Neuronal stem cell (in vitro differentiated cells): ENCODE measurements at regions not wholly inside any gene's neighbourhood (a gene's known extent, or its start where the extent isn't known, plus 50 kb on each side); places are given as distances from the start of the nearest gene placed in this dataset.

ENCODE experiments used
- DNase-seq: peaks from one replicate; pipeline ENCODE4 v3.0.0-alpha.2; 2013; ENCODE audit warnings: low spot score
- H2AFZ ChIP-seq: one replicate; pipeline ENCODE4 v1.6.1; 2013; ENCODE audit warnings: mild to moderate bottlenecking, low read length, inconsistent platforms
- H2AK5ac ChIP-seq: 2 replicates; pipeline ENCODE4 v1.6.1; 2013; ENCODE audit warnings: low read depth, mild to moderate bottlenecking, inconsistent platforms, low read length, moderate library complexity, mixed read lengths
- H2BK120ac ChIP-seq: 2 replicates; pipeline ENCODE4 v1.6.1; 2013; ENCODE audit warnings: low read depth, mild to moderate bottlenecking, inconsistent platforms, low read length, moderate library complexity, mixed read lengths
- H2BK12ac ChIP-seq: one replicate; pipeline ENCODE4 v1.6.1; 2013; ENCODE audit warnings: low read length, inconsistent platforms
- H2BK15ac ChIP-seq: 2 replicates; pipeline ENCODE4 v1.6.1; 2013; ENCODE audit warnings: mild to moderate bottlenecking, low read length, inconsistent platforms, mixed read lengths
- H2BK5ac ChIP-seq: one replicate; pipeline ENCODE4 v1.6.1; 2013; ENCODE audit warnings: inconsistent platforms, mild to moderate bottlenecking, low read length, moderate library complexity
- H3K14ac ChIP-seq: one replicate; pipeline ENCODE4 v1.6.1; 2013; ENCODE audit warnings: low read length, inconsistent platforms
- H3K18ac ChIP-seq: 2 replicates; pipeline ENCODE4 v1.6.1; 2013; ENCODE audit warnings: low read length, inconsistent platforms
- H3K23ac ChIP-seq: 2 replicates; pipeline ENCODE4 v1.6.1; 2013; ENCODE audit warnings: low read depth, mild to moderate bottlenecking, mixed read lengths, low read length, inconsistent platforms; ENCODE audit not compliant: poor library complexity
- H3K27ac ChIP-seq: replicated peaks from 3 replicates; pipeline ENCODE4 v1.5.1; 2013; ENCODE audit warnings: low read length, inconsistent platforms
- H3K27me3 ChIP-seq, 3 experiments: 2 replicates each; pipeline ENCODE4 v1.6.1; 2013; ENCODE audit warnings: low read length in 3 of 3, mild to moderate bottlenecking in 2 of 3, inconsistent platforms in 1 of 3, low read depth in 1 of 3, mixed read lengths in 1 of 3, moderate library complexity in 1 of 3; ENCODE audit not compliant: control insufficient read depth in 3 of 3, insufficient read depth in 3 of 3
- H3K36me3 ChIP-seq, 2 donors: replicated peaks in 1 of 2; 2 replicates each; pipeline ENCODE4 v1.6.1; 2013; ENCODE audit warnings: low read length in 2 of 2; ENCODE audit not compliant: control insufficient read depth in 2 of 2, insufficient read depth in 2 of 2
- H3K4ac ChIP-seq: 2 replicates; pipeline ENCODE4 v1.6.1; 2013; ENCODE audit warnings: inconsistent platforms, mild to moderate bottlenecking, low read length, moderate library complexity
- H3K4me1 ChIP-seq, 2 donors: 1 replicate in 1 of 2; 2 replicates in 1 of 2; pipeline ENCODE4 v1.6.1; 2013; ENCODE audit warnings: low read length in 2 of 2, low read depth in 1 of 2; ENCODE audit not compliant: control insufficient read depth in 2 of 2, insufficient read depth in 1 of 2
- H3K4me2 ChIP-seq: one replicate; pipeline ENCODE4 v1.6.1; 2013; ENCODE audit warnings: mild to moderate bottlenecking, low read length, inconsistent platforms; ENCODE audit not compliant: insufficient read depth, poor library complexity, severe bottlenecking
- H3K4me3 ChIP-seq, 2 donors: 2 replicates each; pipeline ENCODE4 v1.5.1; 2013; ENCODE audit warnings: low read length in 2 of 2, mild to moderate bottlenecking in 2 of 2, inconsistent platforms in 1 of 2, moderate library complexity in 1 of 2
- H3K79me1 ChIP-seq: one replicate; pipeline ENCODE4 v1.6.1; 2013; ENCODE audit warnings: low read depth, mild to moderate bottlenecking, inconsistent platforms, low read length, moderate library complexity
- H3K9ac ChIP-seq: one replicate; pipeline ENCODE4 v1.6.1; 2013; ENCODE audit warnings: mild to moderate bottlenecking, low read depth, low read length, inconsistent platforms; ENCODE audit not compliant: poor library complexity
- H3K9me3 ChIP-seq, 2 donors: replicated peaks in 1 of 2; 2 replicates each; pipeline versions ENCODE3 to v1.6.1; 2013; ENCODE audit warnings: low read length in 2 of 2, mild to moderate bottlenecking in 2 of 2, inconsistent platforms in 1 of 2, low read depth in 1 of 2, mixed read lengths in 1 of 2, moderate library complexity in 1 of 2; ENCODE audit not compliant: control insufficient read depth in 2 of 2, insufficient read depth in 1 of 2
- H4K8ac ChIP-seq: one replicate; pipeline ENCODE4 v1.6.1; 2013; ENCODE audit warnings: low read depth, mild to moderate bottlenecking, inconsistent platforms, low read length, moderate library complexity
- H4K91ac ChIP-seq: one replicate; pipeline ENCODE4 v1.6.1; 2013; ENCODE audit warnings: low read length, low read depth, mild to moderate bottlenecking, inconsistent platforms; ENCODE audit not compliant: poor library complexity
- WGBS, 2 donors: extraction: QIAGEN DNeasy Blood & Tissue Kit; methylation state at CpG; one replicate each; pipeline ENCODE4 v1.1.7; 2013; ENCODE audit warnings: missing lambda C conversion rate in 2 of 2, mixed read lengths in 1 of 2; ENCODE audit not compliant: insufficient read length in 2 of 2, insufficient replicate concordance in 1 of 2; ENCODE audit errors: extremely low coverage in 2 of 2; 5-methylcytosine and 5-hydroxymethylcytosine counted together

- H3K23ac ChIP-seq, result no peak overlapping the region
- H2AK5ac ChIP-seq, result no peak overlapping the region
- H3K27me3 ChIP-seq, result no peaks in the 10 kb centered on the region
- H3K14ac ChIP-seq, result no peak overlapping the region
- no peak overlapping the region for H2BK120ac ChIP-seq
- no peak overlapping the region for H2AFZ ChIP-seq
- H2BK5ac ChIP-seq, result no peak overlapping the region
- no peak overlapping the region for H3K4me3 ChIP-seq
- H2BK15ac ChIP-seq, result no peak overlapping the region
- H3K9me3 ChIP-seq, result no peaks in the 10 kb centered on the region
- no peak overlapping the region for H2BK12ac ChIP-seq
- H3K4me1 ChIP-seq, result no peaks in the 10 kb centered on the region
- no peak for DNase-seq
- no peak overlapping the region for H4K91ac ChIP-seq
- no peaks in the 10 kb centered on the region for H3K36me3 ChIP-seq
- no peak overlapping the region for H3K18ac ChIP-seq
- no peaks in the 10 kb centered on the region for H3K79me1 ChIP-seq
- no peak overlapping the region for H3K4ac ChIP-seq
- H3K27ac ChIP-seq, result no peak overlapping the region
- WGBS, 2 donors, result no CpG with 5 or more reads among the region's 4 CpGs
- no peak overlapping the region for H4K8ac ChIP-seq
- no peak overlapping the region for H3K4me2 ChIP-seq
- no peak overlapping the region for H3K9ac ChIP-seq
These were observed 471.5 kb downstream of the TSHZ3 start for GRCh38 chr19:30877661-30878113.

GRCh38 chr19:30873691-30874090 lies 475.5 kb downstream of the TSHZ3 start:
- H3K4ac ChIP-seq, result no peak overlapping the region
- no peaks in the 10 kb centered on the region for H3K4me1 ChIP-seq
- H2BK15ac ChIP-seq, result no peak overlapping the region
- H3K18ac ChIP-seq, result no peak overlapping the region
- no peaks in the 10 kb centered on the region for H3K36me3 ChIP-seq
- H3K23ac ChIP-seq, result no peak overlapping the region
- H3K27me3 ChIP-seq, result no peaks in the 10 kb centered on the region
- H3K27ac ChIP-seq, result no peak overlapping the region
- no peak for DNase-seq
- no peak overlapping the region for H3K9ac ChIP-seq
- no peak overlapping the region for H2BK12ac ChIP-seq
- no peak overlapping the region for H4K8ac ChIP-seq
- no peak overlapping the region for H2AK5ac ChIP-seq
- no CpG with 5 or more reads among the region's 1 CpG for WGBS, 2 donors
- no peak overlapping the region for H2AFZ ChIP-seq
- H3K79me1 ChIP-seq, result no peaks in the 10 kb centered on the region
- peak overlapping the region in 1 of 2 donors; percentile 38 for H3K4me3 ChIP-seq
- peaks cover 0 to 2% of the 10 kb centered on the region in 2 donors for H3K9me3 ChIP-seq
- H2BK5ac ChIP-seq, result no peak overlapping the region
- no peak overlapping the region for H3K4me2 ChIP-seq
- peak overlapping the region; percentile 33 for H3K14ac ChIP-seq
- no peak overlapping the region for H2BK120ac ChIP-seq
- H4K91ac ChIP-seq, result peak overlapping the region; percentile 60

- H3K4ac ChIP-seq, result no peak overlapping the region
- no peak overlapping the region for H3K27ac ChIP-seq
- no peak overlapping the region for H4K91ac ChIP-seq
- H3K4me2 ChIP-seq, result no peak overlapping the region
- no peaks in the 10 kb centered on the region for H3K79me1 ChIP-seq
- H2BK12ac ChIP-seq, result no peak overlapping the region
- H3K23ac ChIP-seq, result no peak overlapping the region
- H3K9ac ChIP-seq, result no peak overlapping the region
- no peak overlapping the region for H3K4me3 ChIP-seq
- no peak overlapping the region for H2AFZ ChIP-seq
- H2AK5ac ChIP-seq, result no peak overlapping the region
- DNase-seq, result no peak
- H3K36me3 ChIP-seq, result no peaks in the 10 kb centered on the region
- no peak overlapping the region for H2BK120ac ChIP-seq
- no peaks in the 10 kb centered on the region for H3K4me1 ChIP-seq
- no CpG with 5 or more reads among the region's 2 CpGs for WGBS, 2 donors
- no peak overlapping the region for H2BK5ac ChIP-seq
- peaks cover 0 to 2% of the 10 kb centered on the region in 2 donors for H3K9me3 ChIP-seq
- no peak overlapping the region for H3K18ac ChIP-seq
- no peaks in the 10 kb centered on the region for H3K27me3 ChIP-seq
- H3K14ac ChIP-seq, result no peak overlapping the region
- H4K8ac ChIP-seq, result no peak overlapping the region
- H2BK15ac ChIP-seq, result no peak overlapping the region
These were observed 476.2 kb downstream of the TSHZ3 start for GRCh38 chr19:30873003-30873402.

GRCh38 chr19:30871979-30872378 lies 477.3 kb downstream of the TSHZ3 start:
- no peak for DNase-seq
- Histone ChIP-seq H2BK120ac (no peak overlapping the region), H3K4me2 (no peak overlapping the region), H3K4me1 (no peaks in the 10 kb centered on the region), H2BK12ac (no peak overlapping the region), H3K9me3 (peaks cover 0 to 2% of the 10 kb centered on the region in 2 donors), H3K4me3 (no peak overlapping the region), H2BK5ac (no peak overlapping the region), H3K27ac (no peak overlapping the region), H3K9ac (no peak overlapping the region), H2AK5ac (no peak overlapping the region), H3K4ac (no peak overlapping the region), H4K91ac (no peak overlapping the region), H3K79me1 (no peaks in the 10 kb centered on the region), H3K27me3 (no peaks in the 10 kb centered on the region), H3K18ac (no peak overlapping the region), H3K23ac (no peak overlapping the region), H3K14ac (no peak overlapping the region), H2BK15ac (no peak overlapping the region), H2AFZ (no peak overlapping the region), H3K36me3 (no peaks in the 10 kb centered on the region), H4K8ac (no peak overlapping the region)
- WGBS, 2 donors, result no CpG with 5 or more reads among the region's 4 CpGs
